Cardiac muscle cell (in vitro differentiated cells and primary cell): ENCODE measurements at regions not wholly inside any gene's neighbourhood (a gene's known extent, or its start where the extent isn't known, plus 50 kb on each side); places are given as distances from the start of the nearest gene placed in this dataset.

Experiments
- DNase-seq, 2 donors: peaks; one replicate each; pipeline versions ENCODE4 v3.0.0 to v3.0.0-alpha.2; 2010 to 2017; ENCODE audit warnings: low read depth in 1 of 2, low spot score in 1 of 2
- H3K27ac ChIP-seq: fragments of 200-600 bp; sonication (generic); 2 replicates; pipeline ENCODE4 v1.5.1; 2016
- H3K27me3 ChIP-seq: fragments of 200-600 bp; sonication (generic); 2 replicates; pipeline ENCODE4 v1.6.0; 2016; ENCODE audit warnings: control low read depth
- H3K36me3 ChIP-seq: fragments of 200-600 bp; sonication (generic); 2 replicates; pipeline ENCODE4 v1.5.1; 2016; ENCODE audit warnings: control low read depth
- H3K4me1 ChIP-seq: fragments of 200-600 bp; sonication (generic); 2 replicates; pipeline ENCODE4 v1.8.1; 2017; ENCODE audit warnings: low read depth, mild to moderate bottlenecking, mixed run types
- H3K4me3 ChIP-seq: fragments of 200-600 bp; sonication (generic); 2 replicates; pipeline ENCODE4 v1.5.1; 2016; ENCODE audit warnings: mild to moderate bottlenecking
- H3K9me3 ChIP-seq: fragments of 200-600 bp; sonication (generic); 2 replicates; pipeline ENCODE4 v1.5.1; 2017; ENCODE audit warnings: low read depth, mild to moderate bottlenecking, control low read depth
- TF ChIP-seq, protein P1 (sequence below): IDR thresholded peaks from 2 replicates; pipeline ENCODE4 v1.5.1; 2012; ENCODE audit warnings: low read depth, mild to moderate bottlenecking, low read length

DNA sequence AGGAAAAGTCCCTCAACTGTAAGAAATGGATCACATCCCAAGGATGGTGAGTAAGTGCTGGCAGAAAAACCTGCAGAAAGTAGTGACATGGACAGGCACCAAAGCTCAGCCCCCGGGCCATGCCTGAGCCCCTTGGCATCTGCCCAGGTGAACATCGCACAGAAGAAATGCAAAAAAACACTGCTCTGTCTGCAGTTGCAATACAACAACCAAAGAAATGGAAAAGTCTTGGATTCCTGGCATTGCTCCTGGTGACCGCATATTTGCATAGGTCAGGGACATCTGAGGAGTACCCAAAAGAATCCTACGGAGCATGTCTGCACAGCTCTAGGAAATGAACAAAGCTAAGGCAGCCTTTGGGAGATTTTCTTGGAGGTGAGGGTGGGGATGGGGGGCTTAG lies 63.1 kb upstream of the PTPRT start:
- no peak for DNase-seq
- TF ChIP-seq, protein P1, sequence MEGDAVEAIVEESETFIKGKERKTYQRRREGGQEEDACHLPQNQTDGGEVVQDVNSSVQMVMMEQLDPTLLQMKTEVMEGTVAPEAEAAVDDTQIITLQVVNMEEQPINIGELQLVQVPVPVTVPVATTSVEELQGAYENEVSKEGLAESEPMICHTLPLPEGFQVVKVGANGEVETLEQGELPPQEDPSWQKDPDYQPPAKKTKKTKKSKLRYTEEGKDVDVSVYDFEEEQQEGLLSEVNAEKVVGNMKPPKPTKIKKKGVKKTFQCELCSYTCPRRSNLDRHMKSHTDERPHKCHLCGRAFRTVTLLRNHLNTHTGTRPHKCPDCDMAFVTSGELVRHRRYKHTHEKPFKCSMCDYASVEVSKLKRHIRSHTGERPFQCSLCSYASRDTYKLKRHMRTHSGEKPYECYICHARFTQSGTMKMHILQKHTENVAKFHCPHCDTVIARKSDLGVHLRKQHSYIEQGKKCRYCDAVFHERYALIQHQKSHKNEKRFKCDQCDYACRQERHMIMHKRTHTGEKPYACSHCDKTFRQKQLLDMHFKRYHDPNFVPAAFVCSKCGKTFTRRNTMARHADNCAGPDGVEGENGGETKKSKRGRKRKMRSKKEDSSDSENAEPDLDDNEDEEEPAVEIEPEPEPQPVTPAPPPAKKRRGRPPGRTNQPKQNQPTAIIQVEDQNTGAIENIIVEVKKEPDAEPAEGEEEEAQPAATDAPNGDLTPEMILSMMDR: no peak
- H3K36me3 ChIP-seq: no peaks in the 10 kb centered on the region

DNA sequence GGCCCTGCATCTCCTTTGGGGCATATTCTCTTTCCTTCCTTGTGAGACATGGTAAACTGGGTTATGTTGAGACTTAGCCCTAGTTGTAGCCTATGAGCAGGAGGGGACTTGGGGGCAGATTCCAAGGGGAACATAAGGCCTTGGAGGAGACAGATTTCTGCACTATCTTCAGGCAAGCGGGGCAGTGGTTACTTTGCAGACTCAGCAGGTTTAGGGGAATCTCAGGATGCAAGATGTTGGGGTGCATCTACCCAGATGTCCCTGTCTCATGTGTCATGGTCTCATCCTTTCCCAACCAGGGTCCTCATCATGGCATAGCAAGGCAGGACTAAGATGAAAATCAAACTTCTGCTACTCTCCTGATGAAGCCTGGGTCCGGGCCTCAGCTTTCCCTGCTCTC lies 58.6 kb upstream of the PTPRT start:
- Histone ChIP-seq H3K36me3 (no peaks in the 10 kb centered on the region), H3K9me3 (no peaks in the 10 kb centered on the region), H3K27me3 (no peaks in the 10 kb centered on the region), H3K4me3 (no peak overlapping the region), H3K4me1 (no peaks in the 10 kb centered on the region), H3K27ac (no peak overlapping the region)
- no peak for DNase-seq
- TF ChIP-seq, protein P1: no peak

More for the DNA sequence above, 63.1 kb upstream of the PTPRT start:
- Histone ChIP-seq H3K9me3 (no peaks in the 10 kb centered on the region), H3K4me1 (no peaks in the 10 kb centered on the region), H3K27ac (no peak overlapping the region), H3K4me3 (no peak overlapping the region), H3K27me3 (no peaks in the 10 kb centered on the region)

DNA sequence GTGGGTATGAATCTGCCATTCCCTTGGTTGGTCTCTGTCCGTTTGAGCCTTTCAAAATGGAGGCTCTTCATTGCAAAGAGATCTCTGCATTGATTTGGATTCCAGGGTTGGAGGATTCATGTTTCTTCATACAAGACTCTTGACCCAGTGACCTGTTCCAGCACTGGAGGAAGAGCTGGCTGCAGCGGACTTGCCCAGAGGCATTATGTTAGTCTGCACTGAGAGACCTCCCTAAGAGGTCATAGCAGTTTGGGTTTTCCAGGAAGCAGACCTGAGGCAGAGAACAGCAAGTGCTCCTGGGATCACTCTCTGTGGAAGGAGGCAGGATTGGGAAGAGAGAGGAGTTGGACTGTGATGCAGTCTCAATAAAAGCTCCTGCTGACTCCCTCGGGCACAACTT lies 57.7 kb upstream of the PTPRT start:
- Histone ChIP-seq H3K27ac (no peak overlapping the region), H3K36me3 (no peaks in the 10 kb centered on the region), H3K27me3 (no peaks in the 10 kb centered on the region), H3K4me1 (no peaks in the 10 kb centered on the region), H3K4me3 (no peak overlapping the region), H3K9me3 (no peaks in the 10 kb centered on the region)
- TF ChIP-seq, protein P1: no peak
- no peak for DNase-seq

DNA sequence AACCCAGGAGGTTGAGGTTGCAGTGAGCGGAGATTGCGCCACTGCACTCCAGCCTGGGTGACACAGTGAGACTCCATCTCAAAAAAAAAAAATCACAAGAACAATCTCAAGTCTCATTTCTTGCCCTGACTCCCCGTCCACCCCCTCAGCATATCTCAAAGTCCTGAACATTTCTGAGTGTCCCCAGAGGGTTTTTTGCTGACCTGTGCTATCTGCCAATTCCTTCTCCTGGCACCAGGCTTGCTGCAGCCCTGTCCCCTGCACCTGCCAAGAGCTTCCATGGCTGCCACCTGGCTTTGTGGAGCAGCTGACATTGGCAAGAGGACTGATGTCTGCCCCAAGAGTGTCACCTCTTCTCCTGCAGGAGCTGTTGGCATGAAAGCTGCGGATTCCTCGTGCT lies 54.9 kb upstream of the PTPRT start:
- Histone ChIP-seq H3K4me1 (no peaks in the 10 kb centered on the region), H3K27ac (no peak overlapping the region), H3K27me3 (no peaks in the 10 kb centered on the region), H3K9me3 (no peaks in the 10 kb centered on the region), H3K4me3 (no peak overlapping the region), H3K36me3 (no peaks in the 10 kb centered on the region)
- TF ChIP-seq, protein P1: no peak
- no peak for DNase-seq

DNA sequence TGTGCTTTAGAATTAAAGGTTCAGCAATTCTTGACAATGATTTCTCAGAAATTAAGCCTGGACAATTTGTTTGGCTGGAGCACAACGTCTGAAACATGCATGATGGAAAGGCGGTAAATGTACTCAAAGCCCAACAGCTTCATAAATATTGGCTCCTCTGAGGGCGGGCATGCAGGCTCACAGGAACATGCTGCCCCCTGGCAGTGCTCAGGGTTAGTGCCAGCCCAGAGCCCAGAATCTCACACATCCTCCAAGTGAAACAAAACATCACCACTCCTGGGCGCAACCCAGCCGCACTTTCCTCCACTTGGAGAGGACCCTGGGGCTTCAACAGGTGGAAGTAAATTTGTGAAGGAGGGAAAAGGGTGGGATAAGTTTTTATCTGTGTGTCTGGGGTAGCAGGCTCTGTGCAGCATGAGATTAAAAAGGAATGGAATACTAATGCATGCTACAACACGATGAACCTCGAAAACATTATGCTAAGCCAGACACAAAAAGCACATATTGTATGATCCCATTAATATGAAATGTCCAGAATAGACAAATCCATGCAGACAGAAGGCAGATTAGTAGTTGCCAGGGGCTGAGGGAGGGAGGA lies 54.1 kb upstream of the PTPRT start:
- no peaks in the 10 kb centered on the region for H3K4me1 ChIP-seq
- no peaks in the 10 kb centered on the region for H3K9me3 ChIP-seq
- no peaks in the 10 kb centered on the region for H3K36me3 ChIP-seq
- no peaks in the 10 kb centered on the region for H3K27me3 ChIP-seq
- TF ChIP-seq, protein P1: peak; percentile 34
- peak; percentile 3 to 13 for DNase-seq
- H3K27ac ChIP-seq: no peak overlapping the region
- H3K4me3 ChIP-seq: no peak overlapping the region
